Panc1 (cell line): ENCODE measurements at regions not wholly inside any gene's neighbourhood (a gene's known extent, or its start where the extent isn't known, plus 50 kb on each side); places are given as distances from the start of the nearest gene placed in this dataset.

Experiments used
- ATAC-seq: fragments of 200-7000 bp; cut with Tn5 transposase; 2 replicates; pipeline ENCODE4 v1.9.1; 2020; ENCODE audit warnings: mild to moderate bottlenecking, moderate library complexity
- BruUV-seq: library from RNA; stranded (reverse); fragments of 400-500 nt; replicated peaks from 2 replicates; lab custom pipeline; 2021; lab: Mats Ljungman, UMichigan
- CTCF ChIA-PET: fragments of 300-600 bp; sonication (Branson Sonifier 250); formaldehyde crosslinking; loops from one replicate; lab custom pipeline; 2022; ENCODE audit warnings: antibody characterized with exemption; lab: Charles Lee
- POLR2A ChIA-PET: fragments of 300-600 bp; sonication (Branson Sonifier 250); formaldehyde crosslinking; loops from one replicate; lab custom pipeline; 2022; ENCODE audit warnings: antibody characterized with exemption; lab: Charles Lee
- DNase-seq: peaks from one replicate; pipeline ENCODE4 v3.0.0-alpha.2; 2010; ENCODE audit warnings: low read depth, low spot score
- H3K27ac ChIP-seq: 2 replicates; pipeline ENCODE4 v1.5.1; 2011; ENCODE audit warnings: mild to moderate bottlenecking, low read length, inconsistent platforms
- H3K27me3 ChIP-seq: fragments of 200-500 bp; sonication (Bioruptor generic); 2 replicates; pipeline ENCODE4 v1.6.0; 2014; ENCODE audit warnings: low read length, inconsistent platforms; ENCODE audit not compliant: control insufficient read depth, insufficient read depth
- H3K36me3 ChIP-seq: fragments of 200-500 bp; sonication (Bioruptor generic); 2 replicates; pipeline ENCODE4 v1.5.1; 2014; ENCODE audit warnings: inconsistent platforms, mild to moderate bottlenecking, low read length, moderate library complexity; ENCODE audit not compliant: control insufficient read depth, insufficient read depth
- H3K4me1 ChIP-seq: 2 replicates; pipeline ENCODE4 v1.5.1; 2011; ENCODE audit warnings: inconsistent platforms, mild to moderate bottlenecking, low read length, moderate library complexity; ENCODE audit not compliant: control insufficient read depth, insufficient read depth
- H3K4me3 ChIP-seq, 2 experiments: 2 replicates each; pipeline ENCODE4 v1.5.1; 2011 to 2012; ENCODE audit warnings: low read depth in 2 of 2, low read length in 2 of 2, mild to moderate bottlenecking in 2 of 2, inconsistent platforms in 1 of 2, moderate library complexity in 1 of 2
- H3K9me3 ChIP-seq: fragments of 200-500 bp; sonication (Bioruptor generic); 2 replicates; pipeline ENCODE4 v1.5.1; 2014; ENCODE audit warnings: low read depth, mild to moderate bottlenecking, inconsistent platforms, low read length, moderate library complexity; ENCODE audit not compliant: control insufficient read depth, insufficient read depth
- CTCF ChIP-seq: fragments of 450-650 bp; IDR thresholded peaks from 2 replicates; pipeline ENCODE4 v1.5.1; 2017; ENCODE audit warnings: mild to moderate bottlenecking
- POLR2AphosphoS5 ChIP-seq: IDR thresholded peaks from 2 replicates; pipeline ENCODE4 v1.6.1; 2012; ENCODE audit warnings: mild to moderate bottlenecking, low read depth, low read length, moderate library complexity
- SIN3A ChIP-seq: IDR thresholded peaks from 2 replicates; pipeline ENCODE4 v1.6.1; 2012; ENCODE audit warnings: low read depth, mild to moderate bottlenecking, low read length, moderate library complexity, borderline replicate concordance; ENCODE audit not compliant: insufficient read depth
- TCF7L2 ChIP-seq: IDR thresholded peaks from 2 replicates; pipeline ENCODE4 v1.6.1; 2011; ENCODE audit warnings: mild to moderate bottlenecking, low read depth, low read length, inconsistent platforms
- in situ Hi-C: cut with HindIII; loops from 2 replicates; pipeline ENCODE4 v1.10.0; 2016; ENCODE audit warnings: low sequenced_read_pairs, low pct_unique_long_range_greater_than_20kb
- intact Hi-C: fragments of 100-400 bp; cut with micrococcal nuclease; formaldehyde crosslinking; loops from one replicate; pipeline ENCODE4 v1.10.0; 2022; ENCODE audit not compliant: unreplicated experiment
- TF ChIP-seq, protein P1 (sequence below), 2 experiments: IDR thresholded peaks; 2 replicates each; pipeline ENCODE4 v1.6.1; 2011 to 2012; ENCODE audit warnings: low read depth in 2 of 2, control low read depth in 1 of 2, low read length in 1 of 2, mild to moderate bottlenecking in 1 of 2, moderate library complexity in 1 of 2; ENCODE audit not compliant: insufficient read depth in 1 of 2

- Histone ChIP-seq H3K27me3 (0 out of 2 replicates have a peak, but pooled peaks cover 4% of the 10 kb centered on the region), H3K9me3 (no peaks in the 10 kb centered on the region), H3K36me3 (no peaks in the 10 kb centered on the region), H3K4me3 (no peak overlapping the region), H3K27ac (no peak overlapping the region), H3K4me1 (no peaks in the 10 kb centered on the region)
- DNase-seq (no peak), ATAC-seq (no peak)
- ChIA-PET CTCF (no interaction called here), POLR2A (no interaction called here)
- no TSS peak for BruUV-seq
- in situ Hi-C loops (no loop called here), intact Hi-C loops (no loop called here)
- TF ChIP-seq SIN3A: no peak
- TF ChIP-seq, protein P1, sequence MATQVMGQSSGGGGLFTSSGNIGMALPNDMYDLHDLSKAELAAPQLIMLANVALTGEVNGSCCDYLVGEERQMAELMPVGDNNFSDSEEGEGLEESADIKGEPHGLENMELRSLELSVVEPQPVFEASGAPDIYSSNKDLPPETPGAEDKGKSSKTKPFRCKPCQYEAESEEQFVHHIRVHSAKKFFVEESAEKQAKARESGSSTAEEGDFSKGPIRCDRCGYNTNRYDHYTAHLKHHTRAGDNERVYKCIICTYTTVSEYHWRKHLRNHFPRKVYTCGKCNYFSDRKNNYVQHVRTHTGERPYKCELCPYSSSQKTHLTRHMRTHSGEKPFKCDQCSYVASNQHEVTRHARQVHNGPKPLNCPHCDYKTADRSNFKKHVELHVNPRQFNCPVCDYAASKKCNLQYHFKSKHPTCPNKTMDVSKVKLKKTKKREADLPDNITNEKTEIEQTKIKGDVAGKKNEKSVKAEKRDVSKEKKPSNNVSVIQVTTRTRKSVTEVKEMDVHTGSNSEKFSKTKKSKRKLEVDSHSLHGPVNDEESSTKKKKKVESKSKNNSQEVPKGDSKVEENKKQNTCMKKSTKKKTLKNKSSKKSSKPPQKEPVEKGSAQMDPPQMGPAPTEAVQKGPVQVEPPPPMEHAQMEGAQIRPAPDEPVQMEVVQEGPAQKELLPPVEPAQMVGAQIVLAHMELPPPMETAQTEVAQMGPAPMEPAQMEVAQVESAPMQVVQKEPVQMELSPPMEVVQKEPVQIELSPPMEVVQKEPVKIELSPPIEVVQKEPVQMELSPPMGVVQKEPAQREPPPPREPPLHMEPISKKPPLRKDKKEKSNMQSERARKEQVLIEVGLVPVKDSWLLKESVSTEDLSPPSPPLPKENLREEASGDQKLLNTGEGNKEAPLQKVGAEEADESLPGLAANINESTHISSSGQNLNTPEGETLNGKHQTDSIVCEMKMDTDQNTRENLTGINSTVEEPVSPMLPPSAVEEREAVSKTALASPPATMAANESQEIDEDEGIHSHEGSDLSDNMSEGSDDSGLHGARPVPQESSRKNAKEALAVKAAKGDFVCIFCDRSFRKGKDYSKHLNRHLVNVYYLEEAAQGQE (IDR thresholded peaks at IDR 0.05; ENCODE audit: insufficient read depth in 1 of 2, low read depth in 2 of 2, low read length in 1 of 2): no peak
- no peak for TF ChIP-seq POLR2AphosphoS5
- no peak for TF ChIP-seq CTCF
- no peak for TF ChIP-seq TCF7L2
These were observed 514.1 kb downstream of the RAB38 start for GRCh38 chr11:87660926-87661660.

- ATAC-seq (no peak), DNase-seq (no peak)
- ChIA-PET CTCF (no interaction called here), POLR2A (no interaction called here)
- in situ Hi-C loops: no loop called here
- Histone ChIP-seq H3K4me1 (no peaks in the 10 kb centered on the region), H3K27me3 (0 out of 2 replicates have a peak, but pooled peaks cover 4% of the 10 kb centered on the region), H3K9me3 (no peaks in the 10 kb centered on the region), H3K36me3 (no peaks in the 10 kb centered on the region), H3K4me3 (no peak overlapping the region), H3K27ac (no peak overlapping the region)
- intact Hi-C loops: no loop called here
- TF ChIP-seq POLR2AphosphoS5 (no peak), SIN3A (no peak), CTCF (no peak), TCF7L2 (no peak)
- TF ChIP-seq, protein P1 (IDR thresholded peaks at IDR 0.05; ENCODE audit: insufficient read depth in 1 of 2, low read depth in 2 of 2, low read length in 1 of 2): no peak
- BruUV-seq: no TSS peak
These were observed 515.4 kb downstream of the RAB38 start for GRCh38 chr11:87659807-87660206.
